ENCODE measurements at regions not wholly inside any gene's neighbourhood (a gene's known extent, or its start where the extent isn't known, plus 50 kb on each side); places are given as distances from the start of the nearest gene placed in this dataset.

GRCh38 chr14:56891226-56891625, 80.9 kb upstream of the OTX2 start:
- no peaks in the 10 kb centered on the region for H3K9me3 ChIP-seq (ENCODE audit: control insufficient read depth in 2 of 2, insufficient read depth in 1 of 2, low read depth in 1 of 2, low read length in 1 of 2)
- H3K27ac ChIP-seq (ENCODE audit: low read depth in 1 of 3, low read length in 2 of 3), result no peak overlapping the region
- FAIRE-seq (no peak), DNase-seq (no peak)
- H3K27me3 ChIP-seq (ENCODE audit: control insufficient read depth in 3 of 3, insufficient read depth in 3 of 3, low read length in 3 of 3), result no peaks in the 10 kb centered on the region
- no peaks in the 10 kb centered on the region for H3K36me3 ChIP-seq (ENCODE audit: control insufficient read depth in 3 of 3, insufficient read depth in 2 of 3, low read depth in 1 of 3, low read length in 3 of 3)
- no peaks in the 10 kb centered on the region for H3K4me1 ChIP-seq (ENCODE audit: control insufficient read depth in 3 of 3, insufficient read depth in 2 of 3, low read depth in 1 of 3, low read length in 2 of 3)
- no peak overlapping the region for H3K4me3 ChIP-seq (ENCODE audit: low read depth in 1 of 3, low read length in 3 of 3)

DNA sequence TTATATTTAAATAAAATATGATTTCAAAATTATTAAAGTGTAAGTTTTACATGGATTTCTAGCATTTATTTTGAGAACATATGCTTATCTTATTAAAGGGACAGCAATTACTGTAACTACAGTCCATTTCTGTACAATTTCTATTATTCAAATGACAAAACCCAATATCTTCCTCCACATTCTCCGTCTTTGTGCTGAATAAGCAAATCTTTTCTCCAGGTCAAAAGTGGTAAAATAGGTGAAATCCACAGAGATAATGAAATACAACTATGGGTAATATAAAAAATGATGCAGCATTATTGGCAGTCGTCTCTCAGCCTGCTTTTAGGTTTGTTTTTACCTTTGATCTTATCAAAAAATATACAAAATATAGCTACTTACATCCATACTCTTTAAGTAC, 79.4 kb upstream of the OTX2 start:
- Histone ChIP-seq H3K36me3 (ENCODE audit: control insufficient read depth in 3 of 3, insufficient read depth in 2 of 3, low read depth in 1 of 3, low read length in 3 of 3) (no peaks in the 10 kb centered on the region), H3K4me3 (ENCODE audit: low read depth in 1 of 3, low read length in 3 of 3) (no peak overlapping the region), H3K27me3 (ENCODE audit: control insufficient read depth in 3 of 3, insufficient read depth in 3 of 3, low read length in 3 of 3) (no peaks in the 10 kb centered on the region), H3K9me3 (ENCODE audit: control insufficient read depth in 2 of 2, insufficient read depth in 1 of 2, low read depth in 1 of 2, low read length in 1 of 2) (no peaks in the 10 kb centered on the region), H3K4me1 (ENCODE audit: control insufficient read depth in 3 of 3, insufficient read depth in 2 of 3, low read depth in 1 of 3, low read length in 2 of 3) (no peaks in the 10 kb centered on the region), H3K27ac (ENCODE audit: low read depth in 1 of 3, low read length in 2 of 3) (no peak overlapping the region)
- no peak for DNase-seq
- no peak for FAIRE-seq
- WGBS, 3 donors, result 65 to 80% (median 77%) methylated on average over 2 of the region's 2 CpGs

- H3K27ac ChIP-seq (ENCODE audit: low read depth in 1 of 3, low read length in 2 of 3), result no peak overlapping the region
- DNase-seq (no peak), FAIRE-seq (no peak)
- no peaks in the 10 kb centered on the region for H3K36me3 ChIP-seq (ENCODE audit: control insufficient read depth in 3 of 3, insufficient read depth in 2 of 3, low read depth in 1 of 3, low read length in 3 of 3)
- WGBS, 3 donors, result 59 to 69% (median 67%) methylated on average over 3 of the region's 3 CpGs
- H3K4me1 ChIP-seq (ENCODE audit: control insufficient read depth in 3 of 3, insufficient read depth in 2 of 3, low read depth in 1 of 3, low read length in 2 of 3), result no peaks in the 10 kb centered on the region
- H3K4me3 ChIP-seq (ENCODE audit: low read depth in 1 of 3, low read length in 3 of 3), result no peak overlapping the region
- no peaks in the 10 kb centered on the region for H3K27me3 ChIP-seq (ENCODE audit: control insufficient read depth in 3 of 3, insufficient read depth in 3 of 3, low read length in 3 of 3)
- H3K9me3 ChIP-seq (ENCODE audit: control insufficient read depth in 2 of 2, insufficient read depth in 1 of 2, low read depth in 1 of 2, low read length in 1 of 2), result no peaks in the 10 kb centered on the region
These were observed 78.0 kb upstream of the OTX2 start for GRCh38 chr14:56888274-56888673.

DNA sequence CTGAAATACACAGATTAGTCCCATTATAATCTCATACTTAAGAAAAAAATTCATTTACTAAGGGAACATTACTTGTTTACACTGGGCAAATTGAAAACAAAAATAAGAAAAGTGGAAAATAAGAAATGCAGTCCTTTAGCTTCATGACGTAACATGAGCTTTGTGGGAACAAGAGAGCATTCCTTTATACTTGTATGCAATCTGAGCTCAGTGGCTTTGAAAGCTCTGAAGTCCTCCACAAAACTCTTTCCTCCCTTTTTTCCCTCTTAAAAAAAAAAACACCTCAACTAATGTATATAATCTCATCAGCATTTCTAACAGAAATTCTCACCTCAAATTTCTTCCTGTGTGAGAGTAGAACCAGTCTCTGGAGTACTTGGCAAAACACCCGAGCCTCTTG, 76.9 kb upstream of the OTX2 start:
- Histone ChIP-seq H3K4me3 (ENCODE audit: low read depth in 1 of 3, low read length in 3 of 3) (no peak overlapping the region), H3K27me3 (ENCODE audit: control insufficient read depth in 3 of 3, insufficient read depth in 3 of 3, low read length in 3 of 3) (no peaks in the 10 kb centered on the region), H3K4me1 (ENCODE audit: control insufficient read depth in 3 of 3, insufficient read depth in 2 of 3, low read depth in 1 of 3, low read length in 2 of 3) (no peaks in the 10 kb centered on the region), H3K9me3 (ENCODE audit: control insufficient read depth in 2 of 2, insufficient read depth in 1 of 2, low read depth in 1 of 2, low read length in 1 of 2) (no peaks in the 10 kb centered on the region), H3K36me3 (ENCODE audit: control insufficient read depth in 3 of 3, insufficient read depth in 2 of 3, low read depth in 1 of 3, low read length in 3 of 3) (no peaks in the 10 kb centered on the region), H3K27ac (ENCODE audit: low read depth in 1 of 3, low read length in 2 of 3) (no peak overlapping the region)
- FAIRE-seq, result no peak
- no peak for DNase-seq
- 55 to 75% (median 72%) methylated on average over 2 of the region's 2 CpGs for WGBS, 3 donors

DNA sequence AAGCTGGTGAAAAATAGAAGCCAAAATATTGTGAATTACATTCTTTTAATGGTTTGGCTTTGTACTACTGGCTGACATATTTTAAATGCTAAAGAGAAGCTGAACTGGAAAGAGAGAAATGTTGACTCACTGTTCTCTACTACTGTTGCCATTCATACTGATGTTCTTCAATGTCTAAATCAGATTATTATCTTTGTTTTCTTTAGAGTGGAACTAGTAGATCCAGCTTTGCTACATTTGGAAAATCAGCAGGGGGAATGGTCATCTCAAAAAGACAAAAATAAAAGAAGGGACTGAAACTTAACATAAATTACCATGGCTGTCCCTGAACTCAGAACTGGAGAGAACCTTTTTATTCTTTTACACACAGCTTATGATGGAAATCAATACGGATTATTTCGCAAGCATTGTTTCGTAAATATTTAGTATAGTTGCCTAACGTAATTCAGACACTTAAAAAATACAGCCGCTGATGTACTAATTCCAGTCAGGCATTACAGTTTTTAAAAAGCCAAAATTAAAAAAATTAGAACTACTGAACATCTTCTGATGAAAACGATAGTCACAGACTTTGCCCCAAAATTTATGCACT, 76.3 kb upstream of the OTX2 start:
- Histone ChIP-seq H3K36me3 (ENCODE audit: control insufficient read depth in 3 of 3, insufficient read depth in 2 of 3, low read depth in 1 of 3, low read length in 3 of 3) (no peaks in the 10 kb centered on the region), H3K4me3 (ENCODE audit: low read depth in 1 of 3, low read length in 3 of 3) (no peak overlapping the region), H3K9me3 (ENCODE audit: control insufficient read depth in 2 of 2, insufficient read depth in 1 of 2, low read depth in 1 of 2, low read length in 1 of 2) (no peaks in the 10 kb centered on the region), H3K27me3 (ENCODE audit: control insufficient read depth in 3 of 3, insufficient read depth in 3 of 3, low read length in 3 of 3) (no peaks in the 10 kb centered on the region), H3K27ac (ENCODE audit: low read depth in 1 of 3, low read length in 2 of 3) (no peak overlapping the region), H3K4me1 (ENCODE audit: control insufficient read depth in 3 of 3, insufficient read depth in 2 of 3, low read depth in 1 of 3, low read length in 2 of 3) (no peaks in the 10 kb centered on the region)
- WGBS, 3 donors, result 70 to 76% (median 71%) methylated on average over 6 of the region's 6 CpGs
- FAIRE-seq (no peak), DNase-seq (no peak)

GRCh38 chr14:56885825-56886224, 75.5 kb upstream of the OTX2 start:
- Histone ChIP-seq H3K4me1 (ENCODE audit: control insufficient read depth in 3 of 3, insufficient read depth in 2 of 3, low read depth in 1 of 3, low read length in 2 of 3) (no peaks in the 10 kb centered on the region), H3K9me3 (ENCODE audit: control insufficient read depth in 2 of 2, insufficient read depth in 1 of 2, low read depth in 1 of 2, low read length in 1 of 2) (no peaks in the 10 kb centered on the region), H3K27me3 (ENCODE audit: control insufficient read depth in 3 of 3, insufficient read depth in 3 of 3, low read length in 3 of 3) (peaks cover 0 to 4% (median 0%) of the 10 kb centered on the region in 3 donors), H3K36me3 (ENCODE audit: control insufficient read depth in 3 of 3, insufficient read depth in 2 of 3, low read depth in 1 of 3, low read length in 3 of 3) (no peaks in the 10 kb centered on the region), H3K27ac (ENCODE audit: low read depth in 1 of 3, low read length in 2 of 3) (no peak overlapping the region), H3K4me3 (ENCODE audit: low read depth in 1 of 3, low read length in 3 of 3) (no peak overlapping the region)
- FAIRE-seq, result no peak
- no peak for DNase-seq
- WGBS, 3 donors, result 45 to 48% (median 48%) methylated on average over 2 of the region's 2 CpGs

DNA sequence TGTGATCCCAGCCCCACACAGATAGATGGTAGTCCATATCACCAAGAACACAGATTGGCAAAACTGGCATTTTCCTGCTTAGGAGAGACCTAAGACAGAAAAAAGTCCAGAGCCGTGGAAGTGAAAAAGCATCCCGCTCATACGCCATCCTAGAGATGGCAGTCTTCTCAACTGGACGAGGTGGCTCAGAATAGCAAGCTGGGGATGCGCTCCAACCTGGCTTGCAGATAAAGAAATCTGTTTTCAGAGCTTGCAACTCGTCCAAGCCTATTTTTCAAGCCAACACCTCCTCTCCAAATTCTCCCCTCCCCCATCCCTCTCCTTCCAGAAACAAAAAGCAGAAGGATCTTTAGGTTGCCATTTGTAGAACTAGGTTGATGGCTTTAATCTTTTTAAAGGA, 74.3 kb upstream of the OTX2 start:
- DNase-seq (no peak), FAIRE-seq (no peak)
- Histone ChIP-seq H3K36me3 (ENCODE audit: control insufficient read depth in 3 of 3, insufficient read depth in 2 of 3, low read depth in 1 of 3, low read length in 3 of 3) (no peaks in the 10 kb centered on the region), H3K27me3 (ENCODE audit: control insufficient read depth in 3 of 3, insufficient read depth in 3 of 3, low read length in 3 of 3) (peaks cover 0 to 4% (median 2%) of the 10 kb centered on the region in 3 donors), H3K9me3 (ENCODE audit: control insufficient read depth in 2 of 2, insufficient read depth in 1 of 2, low read depth in 1 of 2, low read length in 1 of 2) (no peaks in the 10 kb centered on the region), H3K27ac (ENCODE audit: low read depth in 1 of 3, low read length in 2 of 3) (no peak overlapping the region), H3K4me1 (ENCODE audit: control insufficient read depth in 3 of 3, insufficient read depth in 2 of 3, low read depth in 1 of 3, low read length in 2 of 3) (no peaks in the 10 kb centered on the region), H3K4me3 (ENCODE audit: low read depth in 1 of 3, low read length in 3 of 3) (no peak overlapping the region)
- WGBS, 3 donors, result 49 to 55% (median 52%) methylated on average over 6 of the region's 6 CpGs

GRCh38 chr14:56881181-56881580, 70.9 kb upstream of the OTX2 start:
- 59 to 75% (median 70%) methylated on average over 3 of the region's 3 CpGs for WGBS, 3 donors
- Histone ChIP-seq H3K4me3 (ENCODE audit: low read depth in 1 of 3, low read length in 3 of 3) (no peak overlapping the region), H3K27ac (ENCODE audit: low read depth in 1 of 3, low read length in 2 of 3) (no peak overlapping the region), H3K27me3 (ENCODE audit: control insufficient read depth in 3 of 3, insufficient read depth in 3 of 3, low read length in 3 of 3) (peaks cover 0 to 4% (median 2%) of the 10 kb centered on the region in 3 donors), H3K9me3 (ENCODE audit: control insufficient read depth in 2 of 2, insufficient read depth in 1 of 2, low read depth in 1 of 2, low read length in 1 of 2) (no peaks in the 10 kb centered on the region), H3K36me3 (ENCODE audit: control insufficient read depth in 3 of 3, insufficient read depth in 2 of 3, low read depth in 1 of 3, low read length in 3 of 3) (no peaks in the 10 kb centered on the region), H3K4me1 (ENCODE audit: control insufficient read depth in 3 of 3, insufficient read depth in 2 of 3, low read depth in 1 of 3, low read length in 2 of 3) (no peaks in the 10 kb centered on the region)
- FAIRE-seq (no peak), DNase-seq (no peak)

GRCh38 chr14:56878766-56879165, 68.5 kb upstream of the OTX2 start:
- H3K27me3 ChIP-seq (ENCODE audit: control insufficient read depth in 3 of 3, insufficient read depth in 3 of 3, low read length in 3 of 3), result peaks cover 0 to 4% (median 2%) of the 10 kb centered on the region in 3 donors
- no peak overlapping the region for H3K4me3 ChIP-seq (ENCODE audit: low read depth in 1 of 3, low read length in 3 of 3)
- H3K4me1 ChIP-seq (ENCODE audit: control insufficient read depth in 3 of 3, insufficient read depth in 2 of 3, low read depth in 1 of 3, low read length in 2 of 3), result no peaks in the 10 kb centered on the region
- H3K27ac ChIP-seq (ENCODE audit: low read depth in 1 of 3, low read length in 2 of 3), result no peak overlapping the region
- no peak for FAIRE-seq
- 87 to 94% (median 89%) methylated on average over 2 of the region's 2 CpGs for WGBS, 3 donors
- DNase-seq, result no peak
- H3K36me3 ChIP-seq (ENCODE audit: control insufficient read depth in 3 of 3, insufficient read depth in 2 of 3, low read depth in 1 of 3, low read length in 3 of 3), result no peaks in the 10 kb centered on the region
- H3K9me3 ChIP-seq (ENCODE audit: control insufficient read depth in 2 of 2, insufficient read depth in 1 of 2, low read depth in 1 of 2, low read length in 1 of 2), result no peaks in the 10 kb centered on the region
